Epithelial cell of proximal tubule (primary cell): ENCODE measurements at regions not wholly inside any gene's neighbourhood (a gene's known extent, or its start where the extent isn't known, plus 50 kb on each side); places are given as distances from the start of the nearest gene placed in this dataset.

Source experiments
- DNase-seq: peaks from one replicate; pipeline ENCODE4 v3.0.0-alpha.2; 2011; ENCODE audit warnings: low read depth
- H3K4me3 ChIP-seq: 2 replicates; pipeline ENCODE4 v1.5.1; 2011; ENCODE audit warnings: low read depth, mild to moderate bottlenecking, low read length
- TF ChIP-seq, protein P1 (sequence below): conservative IDR thresholded peaks from 2 replicates; pipeline ENCODE4 v1.5.1; 2012; ENCODE audit warnings: low read depth, mild to moderate bottlenecking, low read length

GRCh38 chr11:127994736-127995135 is 592.6 kb downstream of the ETS1 start:
- TF ChIP-seq, protein P1, sequence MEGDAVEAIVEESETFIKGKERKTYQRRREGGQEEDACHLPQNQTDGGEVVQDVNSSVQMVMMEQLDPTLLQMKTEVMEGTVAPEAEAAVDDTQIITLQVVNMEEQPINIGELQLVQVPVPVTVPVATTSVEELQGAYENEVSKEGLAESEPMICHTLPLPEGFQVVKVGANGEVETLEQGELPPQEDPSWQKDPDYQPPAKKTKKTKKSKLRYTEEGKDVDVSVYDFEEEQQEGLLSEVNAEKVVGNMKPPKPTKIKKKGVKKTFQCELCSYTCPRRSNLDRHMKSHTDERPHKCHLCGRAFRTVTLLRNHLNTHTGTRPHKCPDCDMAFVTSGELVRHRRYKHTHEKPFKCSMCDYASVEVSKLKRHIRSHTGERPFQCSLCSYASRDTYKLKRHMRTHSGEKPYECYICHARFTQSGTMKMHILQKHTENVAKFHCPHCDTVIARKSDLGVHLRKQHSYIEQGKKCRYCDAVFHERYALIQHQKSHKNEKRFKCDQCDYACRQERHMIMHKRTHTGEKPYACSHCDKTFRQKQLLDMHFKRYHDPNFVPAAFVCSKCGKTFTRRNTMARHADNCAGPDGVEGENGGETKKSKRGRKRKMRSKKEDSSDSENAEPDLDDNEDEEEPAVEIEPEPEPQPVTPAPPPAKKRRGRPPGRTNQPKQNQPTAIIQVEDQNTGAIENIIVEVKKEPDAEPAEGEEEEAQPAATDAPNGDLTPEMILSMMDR: no peak

GRCh38 chr11:127993788-127994187 is 593.6 kb downstream of the ETS1 start:
- TF ChIP-seq, protein P1: no peak
- DNase-seq: no peak
- no peak overlapping the region for H3K4me3 ChIP-seq

More at GRCh38 chr11:127994736-127995135, 592.6 kb downstream of the ETS1 start:
- H3K4me3 ChIP-seq: no peak overlapping the region
- DNase-seq: peak; percentile 37

DNA sequence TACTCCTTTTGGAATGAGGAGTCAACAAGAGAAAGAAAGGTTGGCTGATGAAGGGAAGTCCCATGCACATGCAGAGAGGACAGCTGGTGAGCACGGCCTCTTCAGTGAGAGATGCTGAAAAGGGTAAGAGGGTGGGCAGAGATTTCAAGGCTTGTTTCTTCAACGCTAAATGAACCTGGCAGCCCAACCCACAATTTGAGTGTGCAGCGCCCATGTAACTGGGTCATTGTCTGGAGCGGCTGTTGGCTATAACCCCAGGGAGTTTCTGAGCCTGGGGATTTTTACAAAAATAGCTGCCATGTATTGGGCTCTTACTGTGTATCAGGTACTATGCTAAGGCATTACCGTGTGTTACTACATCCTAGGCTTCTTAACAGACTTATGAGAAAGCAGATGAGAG is 594.1 kb downstream of the ETS1 start:
- TF ChIP-seq, protein P1: no peak
- H3K4me3 ChIP-seq: no peak overlapping the region
- DNase-seq: no peak

DNA sequence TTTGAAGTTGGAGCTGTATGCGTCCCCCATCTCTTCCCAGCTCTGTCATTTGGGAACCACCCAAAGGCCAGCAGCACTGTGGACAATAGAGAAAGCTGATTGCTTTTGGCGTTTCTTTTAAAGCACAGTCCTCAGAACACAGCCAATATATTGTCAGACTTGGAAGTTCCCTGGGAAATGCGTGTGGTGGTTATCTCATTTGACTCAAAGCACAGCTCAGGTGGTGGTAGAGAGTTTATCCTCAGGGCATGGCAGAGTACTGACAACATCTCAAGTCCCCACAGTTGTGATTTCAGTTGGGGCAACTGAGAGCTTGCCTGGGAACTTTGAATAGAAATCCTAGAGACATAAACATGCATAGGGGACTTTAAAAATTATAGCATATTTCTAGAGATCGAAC is 601.3 kb downstream of the ETS1 start:
- TF ChIP-seq, protein P1: no peak
- H3K4me3 ChIP-seq: no peak overlapping the region
- DNase-seq: no peak

DNA sequence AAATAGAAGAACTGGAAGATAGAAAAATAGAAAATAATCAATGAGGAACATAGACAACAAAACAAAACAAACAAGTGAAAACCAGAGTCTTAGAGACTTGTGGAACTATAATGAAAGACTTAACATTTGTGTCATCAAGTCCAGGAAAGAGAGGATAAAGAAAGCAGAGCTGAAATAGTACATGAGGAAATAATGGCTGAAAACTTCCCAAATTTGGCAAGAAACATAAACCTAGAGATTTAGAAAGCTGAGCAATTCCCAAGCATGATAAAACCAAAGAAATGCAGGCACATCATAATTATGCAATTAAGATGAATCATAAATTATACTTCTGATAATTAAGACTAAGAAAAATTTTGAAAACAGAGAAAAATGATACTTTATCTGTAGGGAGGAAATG is 614.5 kb downstream of the ETS1 start:
- DNase-seq: no peak
- TF ChIP-seq, protein P1: no peak
- no peak overlapping the region for H3K4me3 ChIP-seq

DNA sequence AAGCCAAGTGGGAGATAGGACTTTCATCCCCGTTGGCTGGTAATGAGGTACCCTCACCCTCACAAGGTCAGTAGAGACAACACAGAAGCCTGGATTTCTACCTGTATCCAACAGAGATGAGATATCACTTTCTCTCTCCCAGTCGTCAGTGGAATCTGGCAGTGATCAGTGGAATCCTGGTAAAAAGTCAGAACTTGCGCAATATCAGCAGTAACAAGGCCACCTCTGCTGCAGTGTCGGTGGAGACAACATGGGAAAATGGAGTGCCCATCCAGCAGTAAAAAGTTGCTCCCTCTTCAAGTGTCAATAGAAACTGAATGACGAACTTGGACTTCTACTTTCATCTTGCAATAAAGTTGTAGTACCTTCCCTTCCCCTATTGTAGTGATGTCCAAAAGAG is 615.9 kb downstream of the ETS1 start:
- H3K4me3 ChIP-seq: no peak overlapping the region
- TF ChIP-seq, protein P1: no peak
- DNase-seq: no peak

GRCh38 chr11:127966821-127967220 is 620.5 kb downstream of the ETS1 start:
- TF ChIP-seq, protein P1: no peak
- no peak overlapping the region for H3K4me3 ChIP-seq
- no peak for DNase-seq
